T-helper 2 cell treated with Interferon-gamma antibody and Interleukin-4, amounts not matched to agents 5 μg/mL and 100 μg/mL, for 36 hours (primary cell): ENCODE measurements at regions not wholly inside any gene's neighbourhood (a gene's known extent, or its start where the extent isn't known, plus 50 kb on each side); places are given as distances from the start of the nearest gene placed in this dataset.
"Not testable (repeated sequence)": the region's sequence is repeated elsewhere in the genome, so short reads cannot be mapped to it uniquely, and the experiment has no call there.

Experiments
- DNase-seq: peaks from one replicate; pipeline ENCODE4 v3.0.0; 2021; ENCODE audit warnings: low spot score
- H3K27ac Mint-ChIP-seq: one replicate; pipeline ENCODE4 v1.8.0; 2021; ENCODE audit warnings: mild to moderate bottlenecking, mixed read lengths
- H3K27me3 Mint-ChIP-seq: one replicate; pipeline ENCODE4 v1.8.0; 2021; ENCODE audit warnings: low read depth, mixed read lengths
- H3K36me3 Mint-ChIP-seq: one replicate; pipeline ENCODE4 v1.8.0; 2021; ENCODE audit warnings: low read depth, mixed read lengths
- H3K4me1 Mint-ChIP-seq: one replicate; pipeline ENCODE4 v1.8.0; 2021; ENCODE audit warnings: low read depth, mixed read lengths
- H3K4me3 Mint-ChIP-seq: one replicate; pipeline ENCODE4 v1.8.0; 2022; ENCODE audit warnings: mild to moderate bottlenecking, moderate library complexity, mixed read lengths
- H3K9me3 Mint-ChIP-seq: one replicate; pipeline ENCODE4 v1.8.0; 2021; ENCODE audit warnings: mixed read lengths

- DNase-seq: no peak
- Mint-ChIP-seq H3K4me3 (no peak overlapping the region), H3K27ac (no peak overlapping the region), H3K36me3 (no peaks in the 10 kb centered on the region), H3K4me1 (no peaks in the 10 kb centered on the region), H3K27me3 (peaks cover 2% of the 10 kb centered on the region), H3K9me3 (no peaks in the 10 kb centered on the region)
Observed at GRCh38 chr1:213526306-213526705, 461.5 kb upstream of the PROX1 start.

- no peaks in the 10 kb centered on the region for H3K36me3 Mint-ChIP-seq
- H3K27me3 Mint-ChIP-seq: peaks cover 2% of the 10 kb centered on the region
- no peak for DNase-seq
- H3K27ac Mint-ChIP-seq: no peak overlapping the region
- no peaks in the 10 kb centered on the region for H3K9me3 Mint-ChIP-seq
- no peak overlapping the region for H3K4me3 Mint-ChIP-seq
- no peaks in the 10 kb centered on the region for H3K4me1 Mint-ChIP-seq
Observed at GRCh38 chr1:213530611-213531320, 457.0 kb upstream of the PROX1 start.

- Mint-ChIP-seq H3K4me1 (no peaks in the 10 kb centered on the region), H3K36me3 (no peaks in the 10 kb centered on the region)
Observed at GRCh38 chr1:213531369-213532310, 456.1 kb upstream of the PROX1 start.

DNA sequence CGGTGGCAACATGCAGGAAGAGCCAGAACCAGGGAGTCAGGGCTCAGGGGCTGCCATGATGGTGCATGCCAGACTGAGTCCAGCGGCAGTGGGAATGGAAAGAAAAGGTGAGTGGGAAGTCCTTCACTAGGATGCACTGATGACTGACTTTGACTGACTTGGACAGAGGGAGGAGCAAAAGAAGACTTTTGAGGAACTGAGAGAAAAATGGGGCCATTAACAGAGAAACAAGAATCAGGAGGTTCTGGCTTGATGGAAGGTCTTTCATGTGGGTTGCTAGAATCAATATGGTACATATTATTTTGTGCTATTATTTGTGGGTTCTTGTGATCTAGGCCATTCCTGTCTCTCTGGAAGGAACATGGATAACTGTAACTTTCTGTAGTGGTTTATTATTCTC, 454.6 kb upstream of the PROX1 start:
- Mint-ChIP-seq H3K27ac (no peak overlapping the region), H3K4me1 (no peaks in the 10 kb centered on the region)

More at GRCh38 chr1:213531369-213532310, 456.1 kb upstream of the PROX1 start:
- Mint-ChIP-seq H3K9me3 (no peaks in the 10 kb centered on the region), H3K4me3 (no peak overlapping the region), H3K27me3 (peaks cover 2% of the 10 kb centered on the region), H3K27ac (no peak overlapping the region)
- no peak for DNase-seq

DNA sequence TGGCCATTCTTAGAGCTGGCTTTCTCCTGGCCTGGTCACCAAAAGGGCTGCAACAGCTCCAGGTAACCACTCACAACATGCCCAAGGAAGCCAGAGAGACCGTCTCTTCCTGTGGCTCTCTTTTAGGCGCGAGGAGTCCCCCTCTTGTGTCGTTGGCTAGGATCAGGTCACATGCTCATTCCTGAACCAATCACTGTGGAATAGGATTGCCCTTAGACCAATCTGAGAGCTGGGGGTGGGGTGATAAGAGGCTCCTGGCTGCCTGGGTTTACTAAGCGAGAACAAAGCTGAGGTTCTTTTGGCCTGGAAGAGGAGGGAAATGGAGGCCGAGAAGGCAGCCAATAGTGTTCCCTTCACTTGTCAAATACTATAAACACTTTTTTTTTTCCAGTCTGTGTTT, 452.1 kb upstream of the PROX1 start:
- H3K27ac Mint-ChIP-seq: no peak overlapping the region
- H3K4me1 Mint-ChIP-seq: no peaks in the 10 kb centered on the region
- no peak overlapping the region for H3K4me3 Mint-ChIP-seq
- DNase-seq: no peak
- H3K9me3 Mint-ChIP-seq: no peaks in the 10 kb centered on the region
- no peaks in the 10 kb centered on the region for H3K27me3 Mint-ChIP-seq
- no peaks in the 10 kb centered on the region for H3K36me3 Mint-ChIP-seq

More for the DNA sequence above, 454.6 kb upstream of the PROX1 start:
- Mint-ChIP-seq H3K27me3 (peaks cover 2% of the 10 kb centered on the region), H3K9me3 (no peaks in the 10 kb centered on the region), H3K4me3 (no peak overlapping the region), H3K36me3 (no peaks in the 10 kb centered on the region)
- DNase-seq: no peak

- H3K27ac Mint-ChIP-seq: no peak overlapping the region
- H3K9me3 Mint-ChIP-seq: no peaks in the 10 kb centered on the region
- H3K27me3 Mint-ChIP-seq: no peaks in the 10 kb centered on the region
- no peaks in the 10 kb centered on the region for H3K36me3 Mint-ChIP-seq
- no peaks in the 10 kb centered on the region for H3K4me1 Mint-ChIP-seq
- no peak overlapping the region for H3K4me3 Mint-ChIP-seq
- no peak for DNase-seq
Observed at GRCh38 chr1:213538251-213538650, 449.5 kb upstream of the PROX1 start.

- H3K27ac Mint-ChIP-seq: no peak overlapping the region
- no peaks in the 10 kb centered on the region for H3K27me3 Mint-ChIP-seq
- H3K4me1 Mint-ChIP-seq: no peaks in the 10 kb centered on the region
- no peak for DNase-seq
- H3K4me3 Mint-ChIP-seq: no peak overlapping the region
- no peaks in the 10 kb centered on the region for H3K36me3 Mint-ChIP-seq
- no peaks in the 10 kb centered on the region for H3K9me3 Mint-ChIP-seq
Observed at GRCh38 chr1:213539464-213539863, 448.3 kb upstream of the PROX1 start.

GRCh38 chr1:213541641-213542040, 446.1 kb upstream of the PROX1 start:
- H3K9me3 Mint-ChIP-seq: no peaks in the 10 kb centered on the region
- H3K36me3 Mint-ChIP-seq: no peaks in the 10 kb centered on the region
- H3K4me1 Mint-ChIP-seq: no peaks in the 10 kb centered on the region
- no peak overlapping the region for H3K4me3 Mint-ChIP-seq
- H3K27me3 Mint-ChIP-seq: no peaks in the 10 kb centered on the region
- no peak overlapping the region for H3K27ac Mint-ChIP-seq
- DNase-seq: no peak

- not testable (repeated sequence) for DNase-seq, H3K27me3 Mint-ChIP-seq, H3K27ac Mint-ChIP-seq, H3K9me3 Mint-ChIP-seq, H3K4me3 Mint-ChIP-seq, H3K36me3 Mint-ChIP-seq, H3K4me1 Mint-ChIP-seq
Observed at GRCh38 chr1:213545181-213545580, 442.6 kb upstream of the PROX1 start.

DNA sequence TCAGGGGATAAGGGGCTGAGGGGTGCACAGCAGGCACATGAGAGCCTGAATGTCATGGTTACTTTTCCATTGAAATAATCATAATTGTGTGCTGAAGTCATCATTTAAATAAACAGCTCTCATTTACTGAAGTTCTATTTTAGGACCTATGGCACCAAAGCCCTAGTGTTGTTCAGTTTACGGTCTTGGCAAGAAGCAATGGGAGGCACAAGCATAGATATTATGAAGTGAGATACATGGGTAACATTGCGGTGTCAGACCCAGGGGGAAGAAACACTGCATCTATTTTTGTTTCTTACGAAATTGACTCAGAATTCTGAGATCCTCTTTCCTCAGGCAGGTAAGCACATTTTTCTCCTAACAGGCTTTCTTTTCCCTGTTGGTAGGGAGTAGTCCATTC, 437.8 kb upstream of the PROX1 start:
- no peaks in the 10 kb centered on the region for H3K27me3 Mint-ChIP-seq
- no peaks in the 10 kb centered on the region for H3K9me3 Mint-ChIP-seq
- no peak for DNase-seq
- H3K4me3 Mint-ChIP-seq: no peak overlapping the region
- H3K27ac Mint-ChIP-seq: no peak overlapping the region
- H3K4me1 Mint-ChIP-seq: no peaks in the 10 kb centered on the region
- no peaks in the 10 kb centered on the region for H3K36me3 Mint-ChIP-seq

- no peak for DNase-seq
- Mint-ChIP-seq H3K27me3 (no peaks in the 10 kb centered on the region), H3K36me3 (no peaks in the 10 kb centered on the region), H3K9me3 (no peaks in the 10 kb centered on the region), H3K4me1 (no peaks in the 10 kb centered on the region), H3K4me3 (no peak overlapping the region), H3K27ac (no peak overlapping the region)
Observed at GRCh38 chr1:213550804-213551203, 437.0 kb upstream of the PROX1 start.

DNA sequence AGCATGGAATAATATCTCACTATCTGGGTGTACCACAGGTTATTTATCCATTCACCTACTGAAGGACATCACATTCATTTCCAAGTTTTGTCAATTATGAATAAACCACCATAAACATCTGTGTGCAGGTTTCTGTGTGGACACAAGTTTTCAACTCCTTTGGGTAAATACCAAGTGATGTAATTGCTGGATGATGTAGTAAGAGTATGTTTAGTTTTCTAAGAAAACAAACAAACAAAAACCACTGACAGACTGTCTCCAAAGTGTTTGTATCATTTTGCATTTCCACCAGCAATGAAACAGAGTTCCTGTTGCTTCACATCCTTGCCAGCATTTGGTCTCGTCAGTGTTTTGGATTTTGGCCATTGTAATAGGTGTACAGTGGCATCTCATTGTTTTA, 435.7 kb upstream of the PROX1 start:
- no peak overlapping the region for H3K4me3 Mint-ChIP-seq
- H3K27me3 Mint-ChIP-seq: no peaks in the 10 kb centered on the region
- no peak for DNase-seq
- H3K27ac Mint-ChIP-seq: no peak overlapping the region
- H3K9me3 Mint-ChIP-seq: no peaks in the 10 kb centered on the region
- no peaks in the 10 kb centered on the region for H3K36me3 Mint-ChIP-seq
- no peaks in the 10 kb centered on the region for H3K4me1 Mint-ChIP-seq

DNA sequence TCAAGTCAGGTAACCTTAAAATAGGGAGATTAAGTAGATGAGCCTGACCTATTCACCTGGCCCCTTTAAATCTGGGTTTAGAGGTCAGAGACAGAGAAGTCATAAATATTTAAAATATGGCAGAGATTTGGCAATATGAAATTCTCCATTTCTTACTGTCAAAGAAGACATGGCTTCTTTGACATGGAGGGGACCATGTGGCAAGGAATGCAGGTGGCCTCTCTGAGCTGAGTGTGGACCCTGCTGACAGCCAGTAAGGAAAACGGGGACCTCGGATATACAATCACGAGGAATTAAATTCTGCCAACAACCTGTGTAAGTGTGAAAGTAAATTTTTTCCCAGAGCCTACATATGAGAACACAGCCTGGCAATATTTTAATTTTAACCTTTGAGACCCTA, 427.5 kb upstream of the PROX1 start:
- no peaks in the 10 kb centered on the region for H3K4me1 Mint-ChIP-seq
- no peak for DNase-seq
- H3K27ac Mint-ChIP-seq: no peak overlapping the region
- no peaks in the 10 kb centered on the region for H3K9me3 Mint-ChIP-seq
- no peak overlapping the region for H3K4me3 Mint-ChIP-seq
- H3K27me3 Mint-ChIP-seq: no peaks in the 10 kb centered on the region
- H3K36me3 Mint-ChIP-seq: no peaks in the 10 kb centered on the region

- DNase-seq: no peak
- Mint-ChIP-seq H3K4me3 (no peak overlapping the region), H3K4me1 (no peaks in the 10 kb centered on the region), H3K9me3 (peaks cover 4% of the 10 kb centered on the region), H3K27me3 (peaks cover 2% of the 10 kb centered on the region), H3K36me3 (no peaks in the 10 kb centered on the region), H3K27ac (no peak overlapping the region)
Observed at GRCh38 chr1:213561870-213562269, 425.9 kb upstream of the PROX1 start.
